PC-9 (cell line): ENCODE measurements at regions not wholly inside any gene's neighbourhood (a gene's known extent, or its start where the extent isn't known, plus 50 kb on each side); places are given as distances from the start of the nearest gene placed in this dataset.

Experiments
- BruUV-seq: library from RNA; stranded (reverse); fragments of 400-500 nt; replicated peaks from 2 replicates; lab custom pipeline; 2021; lab: Mats Ljungman, UMichigan
- CTCF ChIA-PET: fragments of 300-600 bp; sonication (Branson Sonifier 250); formaldehyde crosslinking; loops from one replicate; lab custom pipeline; 2022; ENCODE audit warnings: antibody characterized with exemption; lab: Charles Lee
- POLR2A ChIA-PET: fragments of 300-600 bp; sonication (Branson Sonifier 250); formaldehyde crosslinking; loops from one replicate; lab custom pipeline; 2022; ENCODE audit warnings: antibody characterized with exemption; ENCODE audit not compliant: unreplicated experiment; lab: Charles Lee
- DNase-seq, 2 experiments: peaks; one replicate each; pipeline versions ENCODE4 v3.0.0 to v3.0.0-alpha.2; 2015 to 2022; ENCODE audit warnings: mixed read lengths in 1 of 2
- H2AFZ ChIP-seq: fragments of 200-600 bp; sonication (generic); 2 replicates; pipeline ENCODE4 v1.8.1; 2017; ENCODE audit warnings: antibody characterized with exemption
- H3F3A ChIP-seq: fragments of 200-600 bp; sonication (generic); 2 replicates; pipeline ENCODE4 v1.8.1; 2017; ENCODE audit warnings: antibody characterized with exemption, mild to moderate bottlenecking, low read depth; ENCODE audit not compliant: insufficient read depth
- H3K27ac ChIP-seq: fragments of 200-600 bp; sonication (generic); 2 replicates; pipeline ENCODE4 v1.6.1; 2016; ENCODE audit warnings: mixed run types
- H3K27me3 ChIP-seq: fragments of 200-600 bp; sonication (generic); 2 replicates; pipeline ENCODE4 v1.6.1; 2016; ENCODE audit warnings: low read depth, mixed run types; ENCODE audit not compliant: insufficient read depth
- H3K36me3 ChIP-seq: fragments of 200-600 bp; sonication (generic); 2 replicates; pipeline ENCODE4 v1.6.1; 2016; ENCODE audit warnings: low read depth, mixed run types
- H3K4me1 ChIP-seq: fragments of 200-600 bp; sonication (generic); replicated peaks from 2 replicates; pipeline ENCODE4 v1.6.1; 2016; ENCODE audit warnings: mixed run types; ENCODE audit not compliant: insufficient read depth
- H3K4me2 ChIP-seq: fragments of 200-600 bp; sonication (generic); 2 replicates; pipeline ENCODE4 v1.6.1; 2017; ENCODE audit warnings: mixed run types
- H3K4me3 ChIP-seq: fragments of 200-600 bp; sonication (generic); 2 replicates; pipeline ENCODE4 v1.6.1; 2016; ENCODE audit warnings: mixed run types
- H3K79me2 ChIP-seq: fragments of 200-600 bp; sonication (generic); 2 replicates; pipeline ENCODE4 v1.6.1; 2017; ENCODE audit warnings: low read depth, mixed run types
- H3K9me2 ChIP-seq: fragments of 200-600 bp; sonication (generic); 2 replicates; pipeline ENCODE4 v1.8.1; 2017; ENCODE audit warnings: mild to moderate bottlenecking; ENCODE audit not compliant: insufficient read depth
- H3K9me3 ChIP-seq: fragments of 200-600 bp; sonication (generic); 2 replicates; pipeline ENCODE4 v1.8.1; 2016; ENCODE audit warnings: low read depth; ENCODE audit not compliant: insufficient read depth
- H4K20me1 ChIP-seq: fragments of 200-600 bp; sonication (generic); 2 replicates; pipeline ENCODE4 v1.8.1; 2017; ENCODE audit not compliant: insufficient read depth
- EZH2 ChIP-seq: fragments of 200-600 bp; sonication (generic); IDR thresholded peaks from 2 replicates; pipeline ENCODE4 v1.8.0; 2017; ENCODE audit warnings: antibody characterized with exemption, low read depth
- intact Hi-C: fragments of 100-400 bp; cut with micrococcal nuclease; formaldehyde crosslinking; loops from one replicate; pipeline ENCODE4 v1.10.0; 2022; ENCODE audit not compliant: unreplicated experiment
- TF ChIP-seq, protein P1 (sequence below): fragments of 200-600 bp; sonication (generic); conservative IDR thresholded peaks from 2 replicates; pipeline ENCODE4 v1.6.1; 2017; ENCODE audit warnings: mixed run types, antibody characterized with exemption, mild to moderate bottlenecking, moderate library complexity

DNA sequence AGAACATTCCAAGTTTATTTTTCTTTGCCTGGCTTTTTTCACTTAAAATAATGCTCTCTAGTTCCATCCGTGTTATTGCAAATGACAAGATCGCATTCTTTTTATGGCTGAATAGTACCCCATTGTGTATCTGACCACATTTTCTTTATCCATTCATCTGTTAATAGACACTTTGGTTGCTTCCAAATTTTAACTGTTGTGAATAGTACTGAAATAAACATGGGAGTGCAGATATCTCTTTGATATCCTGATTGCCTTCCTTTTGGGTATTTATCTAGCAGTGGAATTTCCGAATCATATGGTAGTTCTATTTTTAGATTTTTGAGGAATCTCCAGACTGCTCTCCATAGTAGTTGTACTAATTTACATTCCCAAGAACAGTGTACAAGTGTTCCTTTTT, 230.5 kb downstream of the FIGN start:
- Histone ChIP-seq H3K27me3 (no peaks in the 10 kb centered on the region), H2AFZ (no peak overlapping the region), H3K36me3 (no peaks in the 10 kb centered on the region), H3F3A (no peaks in the 10 kb centered on the region), H3K27ac (no peak overlapping the region), H3K4me1 (no peaks in the 10 kb centered on the region), H3K9me3 (no peaks in the 10 kb centered on the region), H3K4me2 (no peak overlapping the region), H3K4me3 (no peak overlapping the region), H3K9me2 (no peaks in the 10 kb centered on the region), H3K79me2 (no peaks in the 10 kb centered on the region), H4K20me1 (no peaks in the 10 kb centered on the region)
- CTCF ChIA-PET = no interaction called here
- no peak for TF ChIP-seq EZH2
- TF ChIP-seq, protein P1, sequence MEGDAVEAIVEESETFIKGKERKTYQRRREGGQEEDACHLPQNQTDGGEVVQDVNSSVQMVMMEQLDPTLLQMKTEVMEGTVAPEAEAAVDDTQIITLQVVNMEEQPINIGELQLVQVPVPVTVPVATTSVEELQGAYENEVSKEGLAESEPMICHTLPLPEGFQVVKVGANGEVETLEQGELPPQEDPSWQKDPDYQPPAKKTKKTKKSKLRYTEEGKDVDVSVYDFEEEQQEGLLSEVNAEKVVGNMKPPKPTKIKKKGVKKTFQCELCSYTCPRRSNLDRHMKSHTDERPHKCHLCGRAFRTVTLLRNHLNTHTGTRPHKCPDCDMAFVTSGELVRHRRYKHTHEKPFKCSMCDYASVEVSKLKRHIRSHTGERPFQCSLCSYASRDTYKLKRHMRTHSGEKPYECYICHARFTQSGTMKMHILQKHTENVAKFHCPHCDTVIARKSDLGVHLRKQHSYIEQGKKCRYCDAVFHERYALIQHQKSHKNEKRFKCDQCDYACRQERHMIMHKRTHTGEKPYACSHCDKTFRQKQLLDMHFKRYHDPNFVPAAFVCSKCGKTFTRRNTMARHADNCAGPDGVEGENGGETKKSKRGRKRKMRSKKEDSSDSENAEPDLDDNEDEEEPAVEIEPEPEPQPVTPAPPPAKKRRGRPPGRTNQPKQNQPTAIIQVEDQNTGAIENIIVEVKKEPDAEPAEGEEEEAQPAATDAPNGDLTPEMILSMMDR = no peak
- DNase-seq = no peak
- intact Hi-C loops = no loop called here
- BruUV-seq = no TSS peak
- POLR2A ChIA-PET = no interaction called here

DNA sequence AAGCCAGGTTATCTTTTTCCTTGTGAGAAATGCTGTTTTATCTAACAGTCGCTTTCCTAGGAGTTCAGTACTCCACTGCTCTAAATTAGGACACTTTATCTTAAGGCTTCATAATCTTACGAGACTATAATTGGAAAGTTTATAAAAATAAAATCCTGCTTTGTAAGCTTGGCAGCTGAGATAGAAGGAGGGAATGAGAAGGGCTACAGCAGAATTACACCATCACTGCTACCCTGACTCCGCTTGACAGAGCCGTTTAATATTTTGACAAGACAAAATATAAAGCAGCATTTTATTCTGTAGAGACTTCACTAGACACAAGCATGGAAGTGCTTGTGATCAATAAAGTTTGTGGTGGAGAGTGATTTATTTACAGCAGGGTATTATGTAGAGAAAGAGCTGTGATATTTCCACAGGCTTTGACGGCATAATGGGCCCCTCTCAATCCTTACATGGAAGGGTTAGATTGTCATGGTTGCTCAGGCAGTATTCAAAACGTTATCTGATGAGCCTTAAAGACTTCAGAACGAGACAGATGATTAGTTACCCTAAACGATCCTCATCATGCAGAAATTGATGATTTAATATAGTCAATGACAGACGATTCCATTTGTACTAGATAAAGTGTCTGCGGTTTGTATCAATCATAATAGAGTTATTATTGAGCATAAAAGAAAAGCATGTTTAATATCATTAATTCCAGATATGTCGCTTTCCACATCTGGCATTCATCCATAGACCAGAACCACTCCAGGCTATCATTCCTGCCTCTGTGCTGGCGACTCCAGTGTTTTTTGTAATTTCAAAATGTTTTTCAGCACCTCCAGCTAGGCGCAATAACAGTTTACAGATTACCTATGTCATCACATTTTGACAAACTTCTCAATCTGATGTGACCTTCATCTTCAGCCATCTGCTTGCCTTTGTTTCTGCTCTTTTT, 242.2 kb downstream of the FIGN start:
- no peaks in the 10 kb centered on the region for H3K9me3 ChIP-seq
- no peaks in the 10 kb centered on the region for H3K4me1 ChIP-seq
- no peak overlapping the region for H3K27ac ChIP-seq
- H3K4me2 ChIP-seq = no peak overlapping the region
- no peak for TF ChIP-seq EZH2
- TF ChIP-seq, protein P1 = no peak
- H4K20me1 ChIP-seq = no peaks in the 10 kb centered on the region
- ChIA-PET POLR2A (no interaction called here), CTCF (interaction anchor here (0.6 kb wide), 1 partner anchor 130 kb away, joined by 3 read pairs; no protein-coding TSS in a partner anchor)
- H3K36me3 ChIP-seq = no peaks in the 10 kb centered on the region
- BruUV-seq = no TSS peak
- no peak overlapping the region for H3K4me3 ChIP-seq
- H3F3A ChIP-seq = no peaks in the 10 kb centered on the region
- no peaks in the 10 kb centered on the region for H3K9me2 ChIP-seq
- H3K27me3 ChIP-seq = no peaks in the 10 kb centered on the region
- H2AFZ ChIP-seq = no peak overlapping the region
- DNase-seq = no peak
- no peaks in the 10 kb centered on the region for H3K79me2 ChIP-seq
- intact Hi-C loops = no loop called here

DNA sequence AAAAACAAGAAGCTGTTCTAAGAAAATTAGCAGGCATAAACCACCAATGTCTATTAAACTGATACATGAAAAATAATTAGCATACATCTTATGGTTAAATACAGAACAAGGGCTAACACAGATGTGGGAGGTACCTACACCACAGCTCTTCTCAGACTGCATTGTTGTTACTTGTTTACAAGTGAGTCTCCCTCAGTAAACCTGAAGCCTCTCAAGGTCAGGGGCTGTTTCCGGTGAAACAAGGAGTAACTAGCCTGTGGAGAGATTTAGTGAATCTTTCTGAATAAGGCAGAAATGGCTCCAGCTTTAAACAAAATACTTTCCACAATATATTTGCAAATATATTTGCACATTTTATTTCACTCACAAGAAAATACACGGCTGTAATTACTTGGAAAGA, 244.0 kb downstream of the FIGN start:
- ChIA-PET POLR2A (no interaction called here), CTCF (no interaction called here)
- BruUV-seq = no TSS peak

More for the DNA sequence above, 244.0 kb downstream of the FIGN start:
- TF ChIP-seq, protein P1 = no peak
- TF ChIP-seq EZH2 = no peak
- intact Hi-C loops = no loop called here
- no peak for DNase-seq
- no peak overlapping the region for H3K4me3 ChIP-seq
- H3K27ac ChIP-seq = no peak overlapping the region
- H2AFZ ChIP-seq = no peak overlapping the region
- H3K4me1 ChIP-seq = no peaks in the 10 kb centered on the region
- H3K4me2 ChIP-seq = no peak overlapping the region
- no peaks in the 10 kb centered on the region for H3K79me2 ChIP-seq
- H4K20me1 ChIP-seq = no peaks in the 10 kb centered on the region
- H3F3A ChIP-seq = no peaks in the 10 kb centered on the region
- no peaks in the 10 kb centered on the region for H3K9me2 ChIP-seq
- no peaks in the 10 kb centered on the region for H3K27me3 ChIP-seq
- no peaks in the 10 kb centered on the region for H3K36me3 ChIP-seq
- no peaks in the 10 kb centered on the region for H3K9me3 ChIP-seq
